OCI-LY1 (cell line): ENCODE measurements at regions not wholly inside any gene's neighbourhood (a gene's known extent, or its start where the extent isn't known, plus 50 kb on each side); places are given as distances from the start of the nearest gene placed in this dataset.

ENCODE experiments used
- CTCF ChIP-seq: fragments of 200-600 bp; sonication (generic), shearing (Covaris generic); IDR thresholded peaks from 2 replicates; pipeline ENCODE4 v1.5.1; 2017; ENCODE audit warnings: mild to moderate bottlenecking, antibody characterized with exemption, low read length, moderate library complexity, mixed read lengths
- EZH2 ChIP-seq: fragments of 200-600 bp; sonication (generic), shearing (Covaris generic); IDR thresholded peaks from 2 replicates; pipeline ENCODE4 v1.8.0; 2017; ENCODE audit warnings: borderline replicate concordance, mixed run types, mild to moderate bottlenecking, antibody characterized with exemption, low read length, moderate library complexity, mixed read lengths

GRCh38 chr13:89269737-89270136 is 1598.6 kb downstream of the SLITRK5 start:
- TF ChIP-seq EZH2 (no peak), CTCF (no peak)
